Prostate gland (tissue), 2 donors: ENCODE measurements at regions not wholly inside any gene's neighbourhood (a gene's known extent, or its start where the extent isn't known, plus 50 kb on each side); places are given as distances from the start of the nearest gene placed in this dataset.

Experiments
- CTCF ChIP-seq, 4 experiments: fragments of 200-600 bp in 2 of 4; fragments of 450-650 bp in 2 of 4; sonication (generic) in 2 of 4; IDR thresholded peaks; 1 replicate in 3 of 4; 2 replicates in 1 of 4; pipeline ENCODE4 v1.5.1; 2016 to 2019; ENCODE audit warnings: antibody characterized with exemption in 4 of 4, mild to moderate bottlenecking in 2 of 4, moderate library complexity in 2 of 4
- POLR2AphosphoS5 ChIP-seq: sonication (generic); formaldehyde crosslinking; IDR thresholded peaks from one replicate; pipeline ENCODE4 v1.6.1; 2017; ENCODE audit warnings: antibody characterized with exemption

- TF ChIP-seq CTCF (IDR thresholded peaks at IDR 0.05) (no peak), POLR2AphosphoS5 (no peak)
Observed at GRCh38 chr14:65159281-65160062, 57.2 kb upstream of the MAX start.
